Smooth muscle cell (in vitro differentiated cells): ENCODE measurements at regions not wholly inside any gene's neighbourhood (a gene's known extent, or its start where the extent isn't known, plus 50 kb on each side); places are given as distances from the start of the nearest gene placed in this dataset.

Experiments
- DNase-seq: peaks from one replicate; lab custom pipeline; 2025; ENCODE audit not compliant: unreplicated experiment; lab: John Stamatoyannopoulos, UW
- H2AFZ ChIP-seq: fragments of 200-600 bp; sonication (generic); 2 replicates; pipeline ENCODE4 v1.6.0; 2016; ENCODE audit warnings: antibody characterized with exemption, low read depth, mild to moderate bottlenecking
- H3F3A ChIP-seq: fragments of 200-600 bp; sonication (generic); 2 replicates; pipeline ENCODE4 v1.6.0; 2017; ENCODE audit warnings: antibody characterized with exemption, low read depth
- H3K27ac ChIP-seq: fragments of 200-600 bp; sonication (generic); 2 replicates; pipeline ENCODE4 v1.5.1; 2016; ENCODE audit warnings: low read depth, mild to moderate bottlenecking
- H3K27me3 ChIP-seq: fragments of 200-600 bp; sonication (generic); 2 replicates; pipeline ENCODE4 v1.6.1; 2016; ENCODE audit warnings: low read depth, mild to moderate bottlenecking
- H3K36me3 ChIP-seq: fragments of 200-600 bp; sonication (generic); 2 replicates; pipeline ENCODE4 v1.5.1; 2016; ENCODE audit warnings: low read depth
- H3K4me1 ChIP-seq: fragments of 200-600 bp; sonication (generic); 2 replicates; pipeline ENCODE4 v1.5.1; 2016; ENCODE audit warnings: low read depth
- H3K4me2 ChIP-seq: fragments of 200-600 bp; sonication (generic); 2 replicates; pipeline ENCODE4 v1.6.0; 2016; ENCODE audit warnings: mild to moderate bottlenecking
- H3K4me3 ChIP-seq: fragments of 200-600 bp; sonication (generic); 2 replicates; pipeline ENCODE4 v1.5.1; 2016; ENCODE audit warnings: mild to moderate bottlenecking
- H3K79me2 ChIP-seq: fragments of 200-600 bp; sonication (generic); 2 replicates; pipeline ENCODE4 v1.6.0; 2016; ENCODE audit warnings: low read depth, mild to moderate bottlenecking
- H3K9ac ChIP-seq: fragments of 200-600 bp; sonication (generic); 2 replicates; pipeline ENCODE4 v1.6.0; 2016; ENCODE audit warnings: low read depth
- H3K9me3 ChIP-seq: fragments of 200-600 bp; sonication (generic); replicated peaks from 2 replicates; pipeline ENCODE4 v1.5.1; 2016; ENCODE audit warnings: low read depth
- H4K20me1 ChIP-seq: fragments of 200-600 bp; sonication (generic); 2 replicates; pipeline ENCODE4 v1.6.0; 2016; ENCODE audit warnings: low read depth
- CTCF ChIP-seq: fragments of 200-600 bp; sonication (generic); IDR thresholded peaks from 2 replicates; pipeline ENCODE4 v1.5.1; 2017; ENCODE audit warnings: borderline replicate concordance, mild to moderate bottlenecking, antibody characterized with exemption; ENCODE audit not compliant: insufficient read depth, poor library complexity, severe bottlenecking
- WGBS: methylation state at CpG from one replicate; pipeline ENCODE4 v1.1.7; 2016; ENCODE audit warnings: low lambda C conversion rate; 5-methylcytosine and 5-hydroxymethylcytosine counted together

- Histone ChIP-seq H3K36me3 (no peaks in the 10 kb centered on the region), H3K79me2 (no peaks in the 10 kb centered on the region), H3F3A (no peaks in the 10 kb centered on the region), H3K9me3 (no peaks in the 10 kb centered on the region), H3K4me1 (peaks cover 31% of the 10 kb centered on the region), H3K9ac (no peak overlapping the region), H2AFZ (no peak overlapping the region), H3K4me3 (no peak overlapping the region), H3K4me2 (no peak overlapping the region), H3K27me3 (no peaks in the 10 kb centered on the region), H3K27ac (no peak overlapping the region), H4K20me1 (no peaks in the 10 kb centered on the region)
- WGBS: 92% methylated on average over 3 of the region's 3 CpGs
- TF ChIP-seq CTCF: no peak
- DNase-seq: no peak
Measured at GRCh38 chr5:86795659-86796058, 177.9 kb downstream of the COX7C start.

- H3K4me3 ChIP-seq: no peak overlapping the region
- peaks cover 31% of the 10 kb centered on the region for H3K4me1 ChIP-seq
- H3K27ac ChIP-seq: no peak overlapping the region
- H3K9me3 ChIP-seq: no peaks in the 10 kb centered on the region
- no peak overlapping the region for H2AFZ ChIP-seq
- no peak overlapping the region for H3K9ac ChIP-seq
- no peak for DNase-seq
- no peaks in the 10 kb centered on the region for H3K27me3 ChIP-seq
- H4K20me1 ChIP-seq: no peaks in the 10 kb centered on the region
- H3K36me3 ChIP-seq: no peaks in the 10 kb centered on the region
- H3F3A ChIP-seq: no peaks in the 10 kb centered on the region
- H3K4me2 ChIP-seq: no peak overlapping the region
- H3K79me2 ChIP-seq: no peaks in the 10 kb centered on the region
- TF ChIP-seq CTCF: no peak
Measured at GRCh38 chr5:86797677-86798076, 179.9 kb downstream of the COX7C start.

GRCh38 chr5:86806206-86806605 is 188.5 kb downstream of the COX7C start:
- no peaks in the 10 kb centered on the region for H3K4me1 ChIP-seq
- no peak overlapping the region for H2AFZ ChIP-seq
- no peaks in the 10 kb centered on the region for H3K36me3 ChIP-seq
- H4K20me1 ChIP-seq: no peaks in the 10 kb centered on the region
- no peak overlapping the region for H3K4me3 ChIP-seq
- no peak for TF ChIP-seq CTCF
- DNase-seq: no peak
- no peak overlapping the region for H3K9ac ChIP-seq
- no peaks in the 10 kb centered on the region for H3K27me3 ChIP-seq
- no peaks in the 10 kb centered on the region for H3K9me3 ChIP-seq
- 81% methylated on average over 1 of the region's 1 CpG for WGBS
- H3K27ac ChIP-seq: no peak overlapping the region
- no peaks in the 10 kb centered on the region for H3F3A ChIP-seq
- H3K4me2 ChIP-seq: no peak overlapping the region
- H3K79me2 ChIP-seq: no peaks in the 10 kb centered on the region
